GM19452 (cell line): ENCODE measurements at regions not wholly inside any gene's neighbourhood (a gene's known extent, or its start where the extent isn't known, plus 50 kb on each side); places are given as distances from the start of the nearest gene placed in this dataset.

ENCODE experiments used
- ATAC-seq: cut with Tn5 transposase; IDR thresholded peaks from one replicate; pipeline ENCODE4 v1.9.1; 2021; ENCODE audit not compliant: unreplicated experiment

GRCh38 chr15:93882779-93883178 is 348.6 kb upstream of the MCTP2 start:
- ATAC-seq = no peak

- ATAC-seq = no peak
Measured at GRCh38 chr15:93882141-93882540, 349.2 kb upstream of the MCTP2 start.

GRCh38 chr15:93881310-93881709 is 350.1 kb upstream of the MCTP2 start:
- no peak for ATAC-seq

GRCh38 chr15:93880358-93880757 is 351.0 kb upstream of the MCTP2 start:
- ATAC-seq = no peak

GRCh38 chr15:93870583-93870982 is 360.8 kb upstream of the MCTP2 start:
- ATAC-seq = no peak

- ATAC-seq = no peak
Measured at GRCh38 chr15:93866948-93867347, 364.4 kb upstream of the MCTP2 start.

GRCh38 chr15:93866476-93866875 is 364.9 kb upstream of the MCTP2 start:
- ATAC-seq = no peak

- no peak for ATAC-seq
Measured at GRCh38 chr15:93865586-93865985, 365.8 kb upstream of the MCTP2 start.

GRCh38 chr15:93862791-93863190 is 368.6 kb upstream of the MCTP2 start:
- ATAC-seq = no peak

GRCh38 chr15:93861956-93862741 is 369.2 kb upstream of the MCTP2 start:
- ATAC-seq = no peak

- no peak for ATAC-seq
Measured at GRCh38 chr15:93861413-93861812, 369.9 kb upstream of the MCTP2 start.

- ATAC-seq = no peak
Measured at GRCh38 chr15:93860701-93861100, 370.7 kb upstream of the MCTP2 start.

- no peak for ATAC-seq
Measured at GRCh38 chr15:93859176-93859575, 372.2 kb upstream of the MCTP2 start.

- ATAC-seq = no peak
Measured at GRCh38 chr15:93855181-93855826, 376.1 kb upstream of the MCTP2 start.

- ATAC-seq = no peak
Measured at GRCh38 chr15:93854088-93854487, 377.3 kb upstream of the MCTP2 start.

GRCh38 chr15:93852761-93853160 is 378.6 kb upstream of the MCTP2 start:
- ATAC-seq = no peak

- no peak for ATAC-seq
Measured at GRCh38 chr15:93848490-93848889, 382.9 kb upstream of the MCTP2 start.

GRCh38 chr15:93848076-93848475 is 383.3 kb upstream of the MCTP2 start:
- no peak for ATAC-seq

GRCh38 chr15:93846148-93846547 is 385.2 kb upstream of the MCTP2 start:
- no peak for ATAC-seq

GRCh38 chr15:93837450-93837849 is 393.9 kb upstream of the MCTP2 start:
- ATAC-seq = no peak

- ATAC-seq = no peak
Measured at GRCh38 chr15:93835344-93835743, 396.0 kb upstream of the MCTP2 start.

GRCh38 chr15:93831641-93832040 is 399.7 kb upstream of the MCTP2 start:
- ATAC-seq = no peak
